Esophagus squamous epithelium (tissue), 5 donors: ENCODE measurements at regions not wholly inside any gene's neighbourhood (a gene's known extent, or its start where the extent isn't known, plus 50 kb on each side); places are given as distances from the start of the nearest gene placed in this dataset.

ENCODE experiments used
- DNase-seq: peaks from one replicate; lab custom pipeline; 2025; lab: John Stamatoyannopoulos, UW
- H3K27ac ChIP-seq, 4 donors: fragments of 200-600 bp; sonication (generic); one replicate each; pipeline ENCODE4 v1.5.1; 2016 to 2019; ENCODE audit warnings: mild to moderate bottlenecking in 1 of 4
- H3K27me3 ChIP-seq, 4 donors: fragments of 200-600 bp; sonication (generic); 1 replicate in 3 of 4; 2 replicates in 1 of 4; pipeline versions ENCODE4 v1.5.1 to v1.6.0; 2017 to 2021; ENCODE audit warnings: antibody characterized with exemption in 1 of 4
- H3K36me3 ChIP-seq, 3 donors: fragments of 200-600 bp; sonication (generic); one replicate each; pipeline ENCODE4 v1.5.1; 2016 to 2019
- H3K4me1 ChIP-seq, 3 donors: fragments of 200-600 bp; sonication (generic); one replicate each; pipeline ENCODE4 v1.5.1; 2017 to 2019
- H3K4me3 ChIP-seq, 4 donors: fragments of 200-600 bp; sonication (generic); 1 replicate in 3 of 4; 2 replicates in 1 of 4; pipeline ENCODE4 v1.5.1; 2016 to 2019; ENCODE audit warnings: mild to moderate bottlenecking in 2 of 4, moderate library complexity in 1 of 4
- H3K9me3 ChIP-seq, 3 donors: fragments of 200-600 bp; sonication (generic); one replicate each; pipeline ENCODE4 v1.5.1; 2016 to 2019
- POLR2A ChIP-seq, 4 donors: fragments of 450-650 bp; IDR thresholded peaks; one replicate each; pipeline ENCODE4 v1.6.1; 2017; ENCODE audit warnings: antibody characterized with exemption in 4 of 4, mild to moderate bottlenecking in 4 of 4, moderate library complexity in 3 of 4
- WGBS, 2 donors: methylation state at CpG; one replicate each; pipeline ENCODE4 v1.1.5; 2018; 5-methylcytosine and 5-hydroxymethylcytosine counted together
- intact Hi-C: fragments of 100-400 bp; cut with DNase I; formaldehyde crosslinking; loops from one replicate; pipeline ENCODE4 v1.15.0; 2022
- TF ChIP-seq, protein P1 (sequence below), 6 experiments: fragments of 450-650 bp in 4 of 6; fragments of 200-600 bp in 2 of 6; sonication (generic) in 2 of 6; IDR thresholded peaks; one replicate each; pipeline ENCODE4 v1.5.1; 2016 to 2019; ENCODE audit warnings: antibody characterized with exemption in 6 of 6, mild to moderate bottlenecking in 4 of 6, moderate library complexity in 4 of 6
- donor health status: DM: yes; HTN: yes; CAD: no.

DNA sequence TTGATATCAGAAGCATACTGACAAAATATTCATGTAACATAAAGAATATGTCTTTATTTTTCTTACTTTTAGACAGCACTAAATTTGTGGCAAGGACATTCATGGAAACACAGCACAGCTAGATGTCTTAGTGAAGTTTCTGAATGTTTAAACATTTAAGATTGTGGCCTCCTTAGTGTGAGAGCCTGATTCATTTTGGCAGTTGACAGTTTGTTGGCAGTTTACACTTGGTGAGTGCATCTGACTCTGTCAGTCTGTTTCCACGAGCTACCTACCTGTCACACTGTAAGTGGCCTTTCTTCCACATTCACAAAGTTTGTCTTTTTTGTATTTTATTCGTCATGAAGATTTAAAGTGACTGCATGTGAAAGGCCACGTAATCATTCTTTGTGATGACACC lies 436.8 kb downstream of the TUSC1 start:
- no peak for DNase-seq
- Histone ChIP-seq H3K27ac (no peak overlapping the region), H3K9me3 (no peaks in the 10 kb centered on the region), H3K27me3 (no peaks in the 10 kb centered on the region), H3K4me1 (no peaks in the 10 kb centered on the region), H3K36me3 (no peaks in the 10 kb centered on the region), H3K4me3 (no peak overlapping the region)
- intact Hi-C loops: no loop called here
- WGBS, 2 donors: 50% methylated on average over 2 to 3 of the region's 3 CpGs
- TF ChIP-seq, protein P1, sequence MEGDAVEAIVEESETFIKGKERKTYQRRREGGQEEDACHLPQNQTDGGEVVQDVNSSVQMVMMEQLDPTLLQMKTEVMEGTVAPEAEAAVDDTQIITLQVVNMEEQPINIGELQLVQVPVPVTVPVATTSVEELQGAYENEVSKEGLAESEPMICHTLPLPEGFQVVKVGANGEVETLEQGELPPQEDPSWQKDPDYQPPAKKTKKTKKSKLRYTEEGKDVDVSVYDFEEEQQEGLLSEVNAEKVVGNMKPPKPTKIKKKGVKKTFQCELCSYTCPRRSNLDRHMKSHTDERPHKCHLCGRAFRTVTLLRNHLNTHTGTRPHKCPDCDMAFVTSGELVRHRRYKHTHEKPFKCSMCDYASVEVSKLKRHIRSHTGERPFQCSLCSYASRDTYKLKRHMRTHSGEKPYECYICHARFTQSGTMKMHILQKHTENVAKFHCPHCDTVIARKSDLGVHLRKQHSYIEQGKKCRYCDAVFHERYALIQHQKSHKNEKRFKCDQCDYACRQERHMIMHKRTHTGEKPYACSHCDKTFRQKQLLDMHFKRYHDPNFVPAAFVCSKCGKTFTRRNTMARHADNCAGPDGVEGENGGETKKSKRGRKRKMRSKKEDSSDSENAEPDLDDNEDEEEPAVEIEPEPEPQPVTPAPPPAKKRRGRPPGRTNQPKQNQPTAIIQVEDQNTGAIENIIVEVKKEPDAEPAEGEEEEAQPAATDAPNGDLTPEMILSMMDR (IDR thresholded peaks at IDR 0.05): no peak
- no peak for TF ChIP-seq POLR2A (IDR thresholded peaks at IDR 0.05)

DNA sequence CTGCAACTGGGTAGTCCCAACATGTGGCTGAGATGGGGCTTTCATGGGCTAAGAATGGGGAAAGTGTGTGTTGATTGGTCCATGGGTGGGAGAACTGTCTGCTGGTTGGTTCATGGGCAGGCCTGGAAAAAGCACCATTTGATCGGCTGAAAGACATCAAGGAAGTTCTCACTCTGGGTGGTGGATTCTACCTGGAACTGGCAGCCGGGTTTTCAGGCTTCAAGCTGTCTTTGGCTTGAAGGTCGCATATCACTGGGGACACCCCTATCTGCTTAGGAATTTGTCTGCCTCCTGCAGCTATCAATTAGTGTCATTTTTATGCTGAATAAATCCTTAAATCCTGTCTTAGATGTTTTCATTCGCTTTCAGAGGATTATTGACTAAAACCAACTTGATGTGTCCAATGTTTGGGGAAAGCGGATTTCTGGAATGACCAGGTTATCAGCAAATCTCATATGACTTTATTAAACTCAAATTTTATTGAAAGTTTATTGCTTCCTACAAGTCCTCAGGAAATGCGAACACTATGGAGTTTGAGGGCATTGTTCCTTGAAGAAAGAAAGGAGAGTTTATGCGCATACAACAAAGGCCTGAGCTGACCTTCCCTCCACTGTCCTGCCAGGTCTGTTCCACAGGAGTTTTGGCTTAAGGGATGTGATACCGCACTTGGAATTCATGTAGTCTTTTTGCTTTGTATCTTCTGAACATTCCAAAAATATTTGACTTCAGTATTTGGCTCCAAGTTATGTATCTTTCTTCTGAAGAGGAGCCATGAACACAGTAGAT lies 451.1 kb downstream of the TUSC1 start:
- intact Hi-C loops: no loop called here
- H3K27me3 ChIP-seq: no peaks in the 10 kb centered on the region
- 83 to 84% methylated on average over 8 of the region's 8 CpGs for WGBS, 2 donors

DNA sequence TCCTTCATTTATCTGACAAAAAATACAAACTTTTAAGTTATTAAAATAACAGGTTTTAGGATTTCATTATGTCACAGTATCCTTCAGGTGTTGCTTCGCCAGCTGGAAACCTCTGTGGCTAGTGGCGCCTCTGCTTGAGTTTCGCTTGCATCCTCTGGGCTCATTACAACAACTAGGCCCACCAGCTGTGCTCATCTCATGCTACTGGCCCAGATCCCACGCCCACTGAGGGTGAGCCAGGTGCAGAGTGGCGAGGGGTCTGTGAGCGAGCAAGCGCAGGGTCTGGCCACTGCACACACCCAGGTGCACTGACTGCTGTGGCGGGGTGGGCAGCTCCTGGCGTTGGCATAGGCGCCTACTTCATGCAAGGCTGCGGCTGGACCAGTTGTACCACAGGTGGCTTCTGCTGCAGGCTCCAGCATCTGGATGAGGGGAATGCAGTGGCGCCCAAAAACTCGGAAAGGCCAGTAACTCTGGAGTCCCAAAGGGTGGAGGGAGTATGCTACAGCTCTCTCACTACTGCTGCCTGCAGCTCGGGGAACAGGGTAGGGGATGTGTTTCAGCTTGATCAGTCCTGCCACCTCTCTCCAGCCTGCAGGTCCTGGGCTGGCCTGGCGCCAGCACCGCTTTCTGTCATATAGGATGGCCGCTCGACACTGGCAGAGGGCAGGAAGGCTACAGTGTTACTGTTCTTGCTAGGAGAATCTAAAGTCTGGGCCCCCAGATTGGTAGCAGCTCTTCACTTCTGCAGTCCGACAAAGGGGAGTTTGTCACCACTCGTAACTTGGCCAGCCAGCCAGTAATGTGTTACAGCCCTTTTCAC lies 452.1 kb downstream of the TUSC1 start:
- TF ChIP-seq POLR2A (IDR thresholded peaks at IDR 0.05): no peak
- TF ChIP-seq, protein P1 (IDR thresholded peaks at IDR 0.05): no peak
- DNase-seq: no peak
- Histone ChIP-seq H3K9me3 (peaks cover 0 to 9% (median 0%) of the 10 kb centered on the region in 3 donors), H3K27ac (no peak overlapping the region), H3K27me3 (no peaks in the 10 kb centered on the region), H3K36me3 (no peaks in the 10 kb centered on the region), H3K4me3 (no peak overlapping the region), H3K4me1 (no peaks in the 10 kb centered on the region)
- WGBS, 2 donors: 85 to 93% methylated on average over 6 of the region's 20 CpGs
- intact Hi-C loops: no loop called here

More for the DNA sequence above, 451.1 kb downstream of the TUSC1 start:
- H3K27ac ChIP-seq: no peak overlapping the region
- TF ChIP-seq POLR2A (IDR thresholded peaks at IDR 0.05): no peak
- TF ChIP-seq, protein P1 (IDR thresholded peaks at IDR 0.05): no peak
- no peaks in the 10 kb centered on the region for H3K4me1 ChIP-seq
- H3K36me3 ChIP-seq: no peaks in the 10 kb centered on the region
- DNase-seq: no peak
- H3K9me3 ChIP-seq: peaks cover 0 to 9% (median 0%) of the 10 kb centered on the region in 3 donors
- no peak overlapping the region for H3K4me3 ChIP-seq

DNA sequence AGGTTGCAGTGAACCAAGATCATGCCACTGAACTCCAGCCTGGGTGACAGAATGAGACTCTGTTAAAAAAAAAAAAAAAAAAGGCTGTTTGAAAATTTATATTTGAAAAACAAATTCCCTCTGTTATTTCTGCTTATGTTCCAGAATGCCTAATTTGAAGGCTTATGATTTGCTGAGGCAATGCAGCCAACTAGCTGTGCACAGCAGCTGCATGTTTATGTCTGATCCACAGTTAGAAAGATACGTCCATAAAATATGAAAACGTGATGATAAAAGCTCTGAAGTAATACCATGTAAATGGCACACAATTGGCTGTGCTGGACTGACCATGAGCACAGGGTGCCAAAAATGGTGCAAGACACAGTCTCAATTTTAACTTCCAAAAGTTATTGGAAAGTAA lies 453.2 kb downstream of the TUSC1 start:
- DNase-seq: no peak
- no peaks in the 10 kb centered on the region for H3K36me3 ChIP-seq
- no peaks in the 10 kb centered on the region for H3K27me3 ChIP-seq
- intact Hi-C loops: no loop called here
- peaks cover 0 to 2% (median 0%) of the 10 kb centered on the region in 3 donors for H3K9me3 ChIP-seq
- no peak overlapping the region for H3K27ac ChIP-seq
- WGBS, 2 donors: 73 to 80% methylated on average over 2 of the region's 2 CpGs
- no peak overlapping the region for H3K4me3 ChIP-seq
- no peaks in the 10 kb centered on the region for H3K4me1 ChIP-seq
- TF ChIP-seq, protein P1 (IDR thresholded peaks at IDR 0.05): no peak
- no peak for TF ChIP-seq POLR2A (IDR thresholded peaks at IDR 0.05)

DNA sequence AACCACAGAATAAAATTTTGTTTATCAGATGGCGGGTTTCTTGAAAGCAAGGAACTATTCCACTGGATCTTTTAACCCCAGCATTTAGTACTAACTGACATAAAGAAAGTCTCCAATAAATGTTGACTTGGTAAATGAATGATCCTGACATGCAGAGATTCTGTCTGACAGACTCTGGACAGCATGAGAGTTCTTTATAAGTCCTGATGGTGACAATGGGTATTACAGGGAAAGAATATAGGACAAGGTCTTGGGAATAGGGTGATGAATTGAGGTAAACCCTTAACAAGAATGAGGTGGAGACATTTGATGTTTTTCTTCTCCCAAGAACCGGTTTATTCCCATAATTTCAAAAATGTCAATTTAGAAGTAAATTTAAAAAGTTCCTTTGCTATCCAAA lies 453.9 kb downstream of the TUSC1 start:
- no peak overlapping the region for H3K27ac ChIP-seq
- TF ChIP-seq POLR2A (IDR thresholded peaks at IDR 0.05): no peak
- TF ChIP-seq, protein P1 (IDR thresholded peaks at IDR 0.05): no peak
- H3K27me3 ChIP-seq: no peaks in the 10 kb centered on the region
- H3K9me3 ChIP-seq: no peaks in the 10 kb centered on the region
- no peak for DNase-seq
- H3K4me1 ChIP-seq: no peaks in the 10 kb centered on the region
- 80 to 92% methylated on average over 2 of the region's 2 CpGs for WGBS, 2 donors
- H3K36me3 ChIP-seq: no peaks in the 10 kb centered on the region
- no peak overlapping the region for H3K4me3 ChIP-seq
- intact Hi-C loops: no loop called here
